GM21619 (cell line): ENCODE measurements at regions not wholly inside any gene's neighbourhood (a gene's known extent, or its start where the extent isn't known, plus 50 kb on each side); places are given as distances from the start of the nearest gene placed in this dataset.
"Not testable (repeated sequence)": the region's sequence is repeated elsewhere in the genome, so short reads cannot be mapped to it uniquely, and the experiment has no call there.

Experiments used
- ATAC-seq: cut with Tn5 transposase; IDR thresholded peaks from one replicate; pipeline ENCODE4 v1.9.1; 2021; ENCODE audit not compliant: unreplicated experiment

- no peak for ATAC-seq
Observed at GRCh38 chr1:38614861-38615260, 244.7 kb downstream of the RRAGC start.

DNA sequence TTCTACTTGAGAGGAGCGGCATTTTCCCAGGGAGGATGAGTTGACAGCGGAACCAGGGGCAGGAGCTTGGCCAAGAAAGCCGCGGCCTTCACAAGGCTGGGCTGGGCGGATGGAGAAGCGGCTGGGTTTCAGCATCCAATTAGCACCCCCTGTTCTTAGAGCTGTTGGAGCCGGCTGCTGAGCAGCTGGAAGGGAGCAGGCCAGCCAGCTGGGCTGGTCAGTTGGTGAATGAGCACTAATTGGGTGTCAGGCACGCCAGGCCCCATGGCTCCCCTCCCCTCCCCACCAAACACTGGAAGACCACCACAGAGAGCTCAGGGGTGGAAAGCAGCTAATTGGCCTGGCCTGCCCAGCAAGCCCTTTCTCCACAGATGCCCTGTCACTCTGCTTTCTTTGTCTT lies 245.6 kb downstream of the RRAGC start:
- no peak for ATAC-seq

DNA sequence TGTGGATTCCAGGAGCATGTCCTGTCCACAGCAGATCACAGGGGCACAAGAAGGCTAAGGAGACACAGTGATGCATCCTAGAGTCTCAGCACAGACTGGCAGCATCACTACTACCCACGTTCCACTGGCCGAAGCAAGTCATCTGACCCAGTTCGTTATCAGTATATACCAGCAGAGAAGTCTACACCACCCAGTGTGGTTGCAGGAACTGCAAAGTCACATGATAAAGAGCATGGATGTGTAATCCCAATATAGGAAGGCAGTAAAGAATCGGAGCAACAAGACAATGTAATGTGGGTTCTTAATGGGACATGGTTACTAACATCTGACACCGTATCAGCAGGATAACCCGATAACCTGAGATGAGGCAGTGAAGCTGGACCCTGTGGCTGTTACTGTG lies 246.6 kb downstream of the RRAGC start:
- ATAC-seq, result no peak

- no peak for ATAC-seq
Observed at GRCh38 chr1:38611664-38612211, 247.8 kb downstream of the RRAGC start.

DNA sequence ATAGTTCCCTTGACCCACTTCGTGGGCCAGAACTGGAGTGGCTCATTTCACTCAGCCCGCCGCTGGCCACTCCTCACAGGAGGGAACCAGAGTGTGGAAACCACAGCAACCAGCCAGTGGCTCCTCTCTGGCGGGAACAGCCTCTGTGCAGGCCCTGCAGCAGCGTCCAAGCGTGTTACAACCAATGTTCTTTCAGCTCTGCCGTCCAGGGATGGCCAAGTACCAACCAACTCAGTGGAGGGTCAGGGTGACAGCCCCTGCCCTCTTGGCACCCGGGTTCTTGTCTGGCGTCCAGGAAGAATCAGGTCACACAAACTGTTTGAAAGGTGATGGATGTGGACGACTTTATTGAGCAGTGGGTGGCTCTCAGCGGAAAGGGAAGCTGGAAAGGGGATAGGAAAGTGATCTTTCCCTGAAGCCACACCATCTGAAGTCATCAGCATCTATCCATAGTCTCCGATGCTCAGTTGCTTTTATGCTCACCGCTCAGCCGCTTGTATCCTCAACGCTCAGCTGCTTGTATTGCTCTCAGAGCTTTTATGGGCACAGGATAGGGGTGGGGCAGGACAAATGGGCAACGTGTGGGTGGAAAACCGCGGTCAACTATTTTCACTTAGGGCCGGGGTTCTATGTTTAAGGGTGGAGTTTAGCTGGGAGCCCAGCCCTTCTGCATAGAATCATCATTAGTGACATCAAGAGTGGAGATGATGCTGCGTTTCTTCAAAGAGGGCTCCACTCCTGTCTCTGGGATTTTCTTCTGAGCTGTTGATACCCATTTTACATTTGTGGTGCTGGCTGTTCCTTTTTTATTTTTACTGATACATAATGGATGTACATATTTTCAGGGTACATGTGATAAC lies 250.2 kb downstream of the RRAGC start:
- no peak for ATAC-seq

GRCh38 chr1:38608202-38608864 lies 251.2 kb downstream of the RRAGC start:
- ATAC-seq, result no peak

- no peak for ATAC-seq
Observed at GRCh38 chr1:38607526-38607925, 252.0 kb downstream of the RRAGC start.

DNA sequence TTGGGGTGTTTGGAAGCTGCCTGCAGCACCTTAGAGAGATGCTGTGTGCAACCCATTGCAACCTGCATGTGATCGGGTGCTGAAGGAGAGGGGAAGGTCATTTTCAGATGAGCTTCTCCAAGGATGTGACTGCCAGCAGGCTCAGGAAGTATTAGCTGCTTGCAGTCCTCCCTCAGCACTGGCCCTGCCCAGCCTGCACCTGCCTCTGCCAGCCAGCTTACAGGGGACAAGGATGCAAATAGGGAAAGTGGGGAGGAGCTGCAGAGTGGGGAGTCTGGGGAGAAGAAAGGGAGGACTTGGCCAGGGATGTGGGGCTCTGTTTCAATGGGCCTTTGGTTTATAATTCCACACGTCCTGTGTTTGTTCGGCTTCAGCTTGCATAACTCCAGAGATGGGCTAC lies 254.5 kb downstream of the RRAGC start:
- ATAC-seq, result no peak

- no peak for ATAC-seq
Observed at GRCh38 chr1:38603907-38604306, 255.7 kb downstream of the RRAGC start.

DNA sequence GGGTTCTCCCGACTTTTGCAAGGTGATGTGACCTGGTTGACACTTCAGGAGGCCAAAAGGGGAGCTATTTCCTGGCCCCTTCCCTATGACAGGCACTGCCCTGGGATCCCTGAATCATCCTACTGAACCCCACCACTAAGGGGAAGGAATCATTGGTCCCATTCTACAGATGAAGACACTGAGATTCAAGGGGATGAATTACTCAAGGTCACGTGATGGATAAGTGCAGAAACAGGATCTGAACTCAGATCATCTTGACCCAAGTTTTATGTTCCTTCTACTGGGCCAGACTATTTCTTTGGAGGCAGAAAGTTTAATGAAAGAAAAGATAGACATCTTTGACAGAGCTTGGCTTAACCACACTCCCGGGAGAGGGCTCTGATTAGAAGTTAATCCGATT lies 258.7 kb downstream of the RRAGC start:
- ATAC-seq, result no peak

GRCh38 chr1:38600286-38600685 lies 259.3 kb downstream of the RRAGC start:
- ATAC-seq, result no peak

DNA sequence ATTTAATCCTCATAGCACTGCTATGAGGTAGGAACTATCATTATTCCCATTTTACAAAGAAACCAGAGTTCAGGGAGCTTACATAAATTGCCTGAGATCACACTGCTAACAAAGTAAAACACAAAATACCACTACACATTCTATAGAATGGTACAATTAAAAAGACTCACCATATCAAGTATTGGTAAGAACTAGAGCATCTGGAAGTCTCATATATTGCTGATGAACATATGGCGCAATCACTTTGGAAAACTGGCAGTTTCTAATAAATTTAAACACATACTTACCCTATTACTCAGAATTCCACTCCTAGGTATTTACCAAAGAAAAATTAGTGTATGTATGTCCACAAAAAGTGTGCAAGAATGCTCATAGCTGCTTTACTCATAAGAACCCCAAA lies 261.5 kb downstream of the RRAGC start:
- ATAC-seq, result no peak

DNA sequence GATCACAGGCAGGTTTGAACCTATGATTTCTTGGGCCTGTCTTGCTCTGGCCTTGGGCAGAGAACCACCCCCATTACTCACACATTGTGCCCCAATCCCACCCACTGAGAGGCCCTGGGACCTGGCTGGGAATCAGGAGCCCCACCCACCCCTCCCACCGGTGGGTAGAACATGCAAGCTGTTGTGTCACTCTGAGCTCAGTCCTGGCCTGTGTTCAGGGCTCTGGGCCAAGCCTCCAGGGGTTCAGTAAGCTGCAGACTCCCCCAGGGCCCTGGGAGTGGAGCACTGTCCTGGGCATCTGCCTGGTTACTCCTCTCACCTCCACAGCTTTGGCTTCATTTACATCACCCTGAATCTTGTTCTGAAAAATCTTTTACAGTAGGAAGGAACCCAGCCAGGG lies 270.5 kb downstream of the RRAGC start:
- ATAC-seq, result no peak

DNA sequence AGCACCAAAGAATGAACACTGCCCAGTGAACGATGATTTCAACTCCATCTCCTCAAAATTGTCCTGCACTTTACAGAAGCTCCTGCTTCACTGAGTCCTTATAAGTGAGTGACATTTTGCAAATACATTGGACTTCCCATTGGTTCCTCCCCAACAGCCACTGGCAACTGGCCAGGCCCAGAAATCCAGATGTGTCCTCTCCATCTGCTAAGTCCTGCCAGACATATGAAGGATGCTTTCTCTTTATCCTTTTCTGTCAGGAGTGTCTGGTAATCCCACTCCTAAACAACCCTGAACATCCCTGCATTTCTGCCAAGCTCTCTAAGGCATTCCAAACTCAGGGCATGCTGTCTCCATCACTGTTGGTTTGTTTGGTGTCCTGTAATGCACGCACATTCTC lies 271.8 kb downstream of the RRAGC start:
- no peak for ATAC-seq

- no peak for ATAC-seq
Observed at GRCh38 chr1:38586993-38587646, 272.5 kb downstream of the RRAGC start.

DNA sequence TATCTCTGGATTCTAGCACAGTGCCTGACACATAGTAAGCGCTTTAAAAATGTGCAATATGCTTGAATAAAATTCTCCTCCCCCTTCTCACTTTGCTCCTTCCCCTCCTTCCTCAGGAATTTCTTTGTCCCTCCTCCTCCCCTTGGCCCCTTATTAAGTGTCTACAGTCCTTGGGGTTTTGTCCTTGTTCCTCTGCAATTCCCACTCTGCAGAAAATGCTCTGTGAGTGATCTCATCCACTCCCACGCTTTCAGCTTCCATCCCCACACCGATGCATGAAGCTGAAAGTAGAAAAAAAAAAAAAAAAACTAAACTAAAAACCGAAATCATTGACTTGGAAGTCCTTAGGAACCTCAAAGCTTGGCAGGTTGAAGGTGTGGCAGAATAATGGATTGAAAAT lies 273.6 kb downstream of the RRAGC start:
- no peak for ATAC-seq

GRCh38 chr1:38585460-38585859 lies 274.1 kb downstream of the RRAGC start:
- ATAC-seq, result no peak

DNA sequence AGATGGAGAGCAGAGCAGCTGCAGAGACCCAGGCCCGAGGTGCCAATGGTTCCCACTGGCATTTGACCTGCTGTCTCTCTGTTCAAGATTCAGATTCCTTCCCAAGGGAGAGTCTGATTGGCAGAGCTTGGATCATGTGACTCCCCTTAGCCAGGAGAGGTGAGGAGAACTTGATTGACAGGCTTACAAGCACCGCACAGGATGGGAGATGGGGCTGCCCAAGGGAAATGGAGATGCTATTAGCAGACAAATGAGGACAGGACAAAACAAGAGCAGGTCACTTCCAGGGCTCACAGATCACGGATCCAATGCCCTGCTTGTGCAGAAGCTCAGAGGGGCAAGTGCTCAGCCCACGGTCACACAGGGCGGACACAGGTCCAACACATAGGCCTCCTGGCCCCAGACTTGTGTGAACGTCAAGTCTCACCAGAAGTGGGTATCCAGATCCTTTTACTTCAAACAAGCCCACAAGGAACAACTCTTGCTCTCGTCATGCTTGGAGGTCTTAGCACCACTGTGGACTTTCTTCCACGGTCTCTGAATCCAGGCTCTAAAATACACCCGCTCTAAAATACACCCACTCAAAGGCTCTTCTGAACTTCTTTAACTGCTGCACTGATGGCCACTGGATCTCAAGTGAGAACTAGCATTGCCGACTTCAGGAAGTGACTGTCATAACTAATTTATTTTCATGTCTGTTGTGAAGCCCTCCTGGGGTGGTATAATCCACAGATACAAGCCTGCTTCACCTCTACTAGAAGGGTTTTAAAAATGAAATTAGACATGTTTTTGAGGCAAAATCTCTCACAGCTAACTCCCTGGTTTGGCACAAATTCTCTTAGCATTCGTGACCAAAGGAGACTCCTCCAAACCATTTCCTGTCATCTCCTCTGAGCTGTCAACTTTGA lies 274.9 kb downstream of the RRAGC start:
- no peak for ATAC-seq

DNA sequence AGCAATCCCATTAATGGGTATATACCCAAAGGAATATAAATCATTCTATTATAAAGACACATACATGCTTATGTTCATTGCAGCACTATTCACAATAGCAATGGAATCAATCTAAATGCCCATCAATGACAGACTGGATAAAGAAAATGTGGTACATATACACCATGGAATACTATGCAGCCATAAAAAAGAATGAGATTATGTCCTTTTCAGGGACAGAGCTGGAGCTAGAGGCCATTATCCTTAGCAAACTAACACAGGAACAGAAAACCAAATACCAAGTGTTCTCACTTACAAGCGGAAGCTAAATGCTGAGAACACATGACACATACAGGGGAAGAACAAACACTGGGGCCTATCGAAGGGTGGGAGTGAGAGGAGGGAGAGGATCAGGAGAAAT lies 276.3 kb downstream of the RRAGC start:
- ATAC-seq, result not testable (repeated sequence)

GRCh38 chr1:38581396-38581795 lies 278.2 kb downstream of the RRAGC start:
- ATAC-seq, result no peak

GRCh38 chr1:38580594-38580993 lies 279.0 kb downstream of the RRAGC start:
- ATAC-seq, result no peak
